H1 (cell line): ENCODE measurements at regions not wholly inside any gene's neighbourhood (a gene's known extent, or its start where the extent isn't known, plus 50 kb on each side); places are given as distances from the start of the nearest gene placed in this dataset.

Experiments used
- CTCF ChIA-PET: fragments of 300-600 bp; sonication (Branson Sonifier 250); formaldehyde crosslinking; loops from one replicate; lab custom pipeline; 2021; ENCODE audit not compliant: partially characterized antibody; lab: Charles Lee
- POLR2A ChIA-PET: fragments of 300-600 bp; sonication (Branson Sonifier 250); formaldehyde crosslinking; loops from one replicate; lab custom pipeline; 2021; ENCODE audit warnings: inconsistent platforms; ENCODE audit not compliant: partially characterized antibody; lab: Charles Lee
- DNase-seq, 2 experiments: peaks; one replicate each; pipeline versions ENCODE4 v3.0.0 to v3.0.0-alpha.2; 2010 to 2022; ENCODE audit warnings: low spot score in 2 of 2, low read depth in 1 of 2, mixed read lengths in 1 of 2
- FAIRE-seq: peaks from 2 replicates; lab custom pipeline; 2011; peaks lifted over from hg19 to GRCh38; lab: Jason Lieb, UNC
- H2AFZ ChIP-seq: 2 replicates; pipeline ENCODE4 v1.8.1; 2012; ENCODE audit warnings: low read length, inconsistent platforms
- H2AK5ac ChIP-seq: 2 replicates; pipeline ENCODE4 v1.6.1; 2013; ENCODE audit warnings: low read depth, low read length
- H2BK120ac ChIP-seq: replicated peaks from 2 replicates; pipeline ENCODE3; 2013; ENCODE audit warnings: low read depth, low read length, inconsistent platforms
- H2BK12ac ChIP-seq: 2 replicates; pipeline ENCODE4 v1.6.1; 2013; ENCODE audit warnings: low read depth, low read length
- H2BK15ac ChIP-seq: 2 replicates; pipeline ENCODE4 v1.6.1; 2013; ENCODE audit warnings: low read length
- H2BK20ac ChIP-seq: 2 replicates; pipeline ENCODE4 v1.6.1; 2013; ENCODE audit warnings: low read length
- H2BK5ac ChIP-seq: 2 replicates; pipeline ENCODE4 v1.6.1; 2013; ENCODE audit warnings: low read depth, low read length
- H3K14ac ChIP-seq: 2 replicates; pipeline ENCODE4 v1.6.1; 2013; ENCODE audit warnings: inconsistent platforms; ENCODE audit not compliant: insufficient read length
- H3K18ac ChIP-seq: 2 replicates; pipeline ENCODE4 v1.6.1; 2013; ENCODE audit warnings: low read length; ENCODE audit errors: extremely low read depth
- H3K23ac ChIP-seq: 2 replicates; pipeline ENCODE4 v1.6.1; 2013; ENCODE audit warnings: inconsistent platforms; ENCODE audit not compliant: insufficient read length
- H3K23me2 ChIP-seq: 2 replicates; pipeline ENCODE4 v1.6.1; 2013; ENCODE audit warnings: low read depth, low read length
- H3K27ac ChIP-seq: 2 replicates; pipeline ENCODE4 v1.6.1; 2011; ENCODE audit warnings: low read depth, low read length, inconsistent platforms
- H3K27me3 ChIP-seq, 4 experiments: replicated peaks in 1 of 4; 1 replicate in 1 of 4; 2 replicates in 3 of 4; pipeline versions ENCODE4 v1.6.1 to v1.8.1; 2011 to 2013; ENCODE audit warnings: low read length in 3 of 4, mild to moderate bottlenecking in 3 of 4, inconsistent platforms in 2 of 4, mixed read lengths in 2 of 4, moderate library complexity in 1 of 4; ENCODE audit not compliant: control insufficient read depth in 3 of 4, insufficient read depth in 3 of 4; ENCODE audit errors: extremely low read depth in 1 of 4
- H3K36me3 ChIP-seq, 4 experiments: 2 replicates each; pipeline versions ENCODE4 v1.6.1 to v1.8.1; 2011 to 2013; ENCODE audit warnings: mild to moderate bottlenecking in 4 of 4, low read length in 3 of 4, moderate library complexity in 2 of 4, control low read depth in 1 of 4, inconsistent platforms in 1 of 4; ENCODE audit not compliant: insufficient read depth in 4 of 4, control insufficient read depth in 2 of 4
- H3K4ac ChIP-seq: replicated peaks from 2 replicates; pipeline ENCODE3; 2013; ENCODE audit warnings: low read length, low read depth, mixed read lengths, inconsistent platforms; ENCODE audit not compliant: insufficient read length
- H3K4me1 ChIP-seq, 4 experiments: replicated peaks in 1 of 4; 1 replicate in 1 of 4; 2 replicates in 3 of 4; pipeline versions ENCODE4 v1.6.1 to v1.8.1; 2011 to 2013; ENCODE audit warnings: low read length in 3 of 4, inconsistent platforms in 2 of 4, mixed read lengths in 1 of 4; ENCODE audit not compliant: insufficient read depth in 4 of 4, control insufficient read depth in 3 of 4
- H3K4me2 ChIP-seq, 2 experiments: 2 replicates each; pipeline versions ENCODE4 v1.6.1 to v1.8.1; 2011 to 2013; ENCODE audit warnings: low read depth in 2 of 2, low read length in 2 of 2, control low read depth in 1 of 2, inconsistent platforms in 1 of 2, mild to moderate bottlenecking in 1 of 2; ENCODE audit not compliant: insufficient read depth in 1 of 2
- H3K4me3 ChIP-seq, 4 experiments: fragments of 200-600, 300-600 bp in 1 of 4; sonication (generic), shearing (Covaris generic), sonication (Bioruptor Twin) in 1 of 4; 2 replicates each; pipeline versions ENCODE4 v1.5.1 to v1.8.1; 2011 to 2016; ENCODE audit warnings: low read length in 4 of 4, low read depth in 3 of 4, control low read depth in 2 of 4, inconsistent platforms in 2 of 4, mild to moderate bottlenecking in 2 of 4, mixed read lengths in 1 of 4, moderate library complexity in 1 of 4; ENCODE audit not compliant: insufficient read depth in 2 of 4; ENCODE audit errors: extremely low read depth in 1 of 4
- H3K56ac ChIP-seq: replicated peaks from 2 replicates; pipeline ENCODE3; 2013; ENCODE audit warnings: low read depth, mild to moderate bottlenecking, mixed read lengths, low read length, inconsistent platforms; ENCODE audit not compliant: insufficient read length
- H3K79me1 ChIP-seq: 2 replicates; pipeline ENCODE4 v1.6.1; 2013; ENCODE audit warnings: low read depth, low read length, control low read depth
- H3K79me2 ChIP-seq, 2 experiments: 2 replicates each; pipeline versions ENCODE4 v1.6.1 to v1.8.1; 2012 to 2013; ENCODE audit warnings: low read length in 2 of 2, mild to moderate bottlenecking in 2 of 2, inconsistent platforms in 1 of 2; ENCODE audit not compliant: insufficient read depth in 2 of 2, control insufficient read depth in 1 of 2
- H3K9ac ChIP-seq, 4 experiments: replicated peaks in 1 of 4; 1 replicate in 1 of 4; 2 replicates in 3 of 4; pipeline versions ENCODE4 v1.6.1 to v1.8.1; 2011 to 2013; ENCODE audit warnings: low read depth in 3 of 4, low read length in 3 of 4, control low read depth in 2 of 4, mild to moderate bottlenecking in 2 of 4, moderate library complexity in 2 of 4, inconsistent platforms in 1 of 4; ENCODE audit errors: extremely low read depth in 1 of 4
- H3K9me3 ChIP-seq, 2 experiments: 2 replicates each; pipeline versions ENCODE4 v1.6.1 to v1.8.1; 2012 to 2013; ENCODE audit warnings: mild to moderate bottlenecking in 2 of 2, moderate library complexity in 2 of 2, control low read depth in 1 of 2, inconsistent platforms in 1 of 2, low read depth in 1 of 2, low read length in 1 of 2, mixed read lengths in 1 of 2; ENCODE audit not compliant: insufficient read depth in 2 of 2
- H4K20me1 ChIP-seq, 2 experiments: replicated peaks in 1 of 2; 2 replicates each; pipeline versions ENCODE3 to v1.8.1; 2011 to 2013; ENCODE audit warnings: inconsistent platforms in 2 of 2, low read length in 2 of 2, mild to moderate bottlenecking in 1 of 2; ENCODE audit not compliant: insufficient read depth in 2 of 2, control insufficient read depth in 1 of 2
- H4K5ac ChIP-seq: 2 replicates; pipeline ENCODE4 v1.6.1; 2013; ENCODE audit warnings: low read length, low read depth, mixed read lengths, inconsistent platforms; ENCODE audit not compliant: insufficient read length
- H4K8ac ChIP-seq: 2 replicates; pipeline ENCODE4 v1.8.0; 2013; ENCODE audit warnings: mild to moderate bottlenecking, moderate library complexity, low read length, inconsistent platforms; ENCODE audit not compliant: insufficient read depth; ENCODE audit errors: extremely low read depth
- H4K91ac ChIP-seq: replicated peaks from 2 replicates; pipeline ENCODE3; 2013; ENCODE audit warnings: low read length, mixed read lengths, inconsistent platforms; ENCODE audit not compliant: insufficient read length
- CHD2 ChIP-seq: IDR thresholded peaks from 2 replicates; pipeline ENCODE4 v1.6.1; 2012; ENCODE audit warnings: low read length, improper control_type of control experiment
- EP300 ChIP-seq, 2 experiments: IDR thresholded peaks; 1 replicate in 1 of 2; 2 replicates in 1 of 2; pipeline ENCODE4 v1.6.1; 2011 to 2012; ENCODE audit warnings: low read depth in 2 of 2, low read length in 2 of 2, mild to moderate bottlenecking in 2 of 2, borderline replicate concordance in 1 of 2, inconsistent platforms in 1 of 2, moderate library complexity in 1 of 2
- JUND ChIP-seq: IDR thresholded peaks from 2 replicates; pipeline ENCODE4 v1.6.1; 2011; ENCODE audit warnings: mild to moderate bottlenecking, improper control_type of control experiment, low read length
- RFX5 ChIP-seq: IDR thresholded peaks from 2 replicates; pipeline ENCODE4 v1.6.1; 2011; ENCODE audit warnings: low read depth, low read length, improper control_type of control experiment, borderline replicate concordance
- RXRA ChIP-seq: IDR thresholded peaks from 2 replicates; pipeline ENCODE4 v1.6.1; 2011; ENCODE audit warnings: low read depth, mild to moderate bottlenecking, low read length, moderate library complexity; ENCODE audit not compliant: insufficient read depth
- SAP30 ChIP-seq: fragments of 300-600 bp; sonication (generic); IDR thresholded peaks from 2 replicates; pipeline ENCODE4 v1.7.1; 2012; ENCODE audit warnings: low read length, moderate library complexity, mild to moderate bottlenecking, inconsistent platforms; ENCODE audit not compliant: insufficient read depth, insufficient replicate concordance
- SP4 ChIP-seq: IDR thresholded peaks from 2 replicates; pipeline ENCODE4 v1.6.1; 2012; ENCODE audit warnings: low read length, inconsistent platforms
- WGBS, 2 experiments: shearing (Covaris generic) in 1 of 2; methylation state at CpG; one replicate each; pipeline versions ENCODE4 v1.1.6 to v1.1.7; 2013 to 2015; ENCODE audit warnings: low lambda C conversion rate in 2 of 2, mixed read lengths in 2 of 2, inconsistent platforms in 1 of 2, low coverage in 1 of 2, missing lambda C conversion rate in 1 of 2; ENCODE audit not compliant: insufficient replicate concordance in 2 of 2, insufficient coverage in 1 of 2, insufficient read length in 1 of 2; ENCODE audit errors: extremely low coverage in 1 of 2, missing lambda C conversion rate in 1 of 2; 5-methylcytosine and 5-hydroxymethylcytosine counted together

- Histone ChIP-seq H3K79me2 (no peaks in the 10 kb centered on the region), H3K9ac (no peak overlapping the region), H4K20me1 (peaks cover 0 to 1% of the 10 kb centered on the region in 2 experiments), H3K4ac (no peak overlapping the region), H4K5ac (no peak overlapping the region), H3K4me1 (no peaks in the 10 kb centered on the region; a peak in 1 of 7 replicates), H2BK5ac (no peak overlapping the region), H3K4me2 (no peak overlapping the region), H2BK12ac (no peak overlapping the region), H3K27me3 (no peaks in the 10 kb centered on the region; a peak in 1 of 7 replicates), H3K4me3 (no peak overlapping the region), H3K18ac (no peak overlapping the region), H3K79me1 (no peaks in the 10 kb centered on the region), H3K23me2 (no peaks in the 10 kb centered on the region), H4K91ac (no peak overlapping the region), H2AK5ac (no peak overlapping the region), H2AFZ (no peak overlapping the region), H3K9me3 (no peaks in the 10 kb centered on the region), H3K56ac (no peak overlapping the region), H3K27ac (no peak overlapping the region), H3K36me3 (no peaks in the 10 kb centered on the region), H2BK120ac (no peak overlapping the region), H4K8ac (peak overlapping the region; percentile 41; the same call in 1 of the 2 replicates), H2BK15ac (0 out of 2 replicates have a peak overlapping the region, but pooled peaks have one; percentile 61), H3K14ac (no peak overlapping the region), H3K23ac (no peak overlapping the region), H2BK20ac (no peak overlapping the region)
- 88% methylated on average over 2 of the region's 2 CpGs; no CpG with 5 or more reads in 1 of the 2 experiments for WGBS, 2 experiments
- TF ChIP-seq JUND (no peak), RXRA (no peak), SAP30 (no peak), CHD2 (no peak), EP300 (IDR thresholded peaks at IDR 0.05; ENCODE audit: borderline replicate concordance in 1 of 2, low read depth in 2 of 2, low read length in 2 of 2) (no peak), SP4 (no peak), RFX5 (no peak)
- DNase-seq = no peak
- ChIA-PET CTCF (interaction anchor here (0.9 to 1.7 kb wide), 2 partner anchors 21 to 24 kb away, joined by 3 to 4 read pairs; no protein-coding TSS in a partner anchor), POLR2A (interaction anchor here (0.6 to 1.2 kb wide), 2 partner anchors 24 to 127 kb away, joined by 3 to 4 read pairs; no protein-coding TSS in a partner anchor)
- FAIRE-seq = no peak
Measured at GRCh38 chr14:104315625-104316024, 177.2 kb downstream of the KIF26A start.
